ENCODE measurements at regions not wholly inside any gene's neighbourhood (a gene's known extent, or its start where the extent isn't known, plus 50 kb on each side); places are given as distances from the start of the nearest gene placed in this dataset.

DNA sequence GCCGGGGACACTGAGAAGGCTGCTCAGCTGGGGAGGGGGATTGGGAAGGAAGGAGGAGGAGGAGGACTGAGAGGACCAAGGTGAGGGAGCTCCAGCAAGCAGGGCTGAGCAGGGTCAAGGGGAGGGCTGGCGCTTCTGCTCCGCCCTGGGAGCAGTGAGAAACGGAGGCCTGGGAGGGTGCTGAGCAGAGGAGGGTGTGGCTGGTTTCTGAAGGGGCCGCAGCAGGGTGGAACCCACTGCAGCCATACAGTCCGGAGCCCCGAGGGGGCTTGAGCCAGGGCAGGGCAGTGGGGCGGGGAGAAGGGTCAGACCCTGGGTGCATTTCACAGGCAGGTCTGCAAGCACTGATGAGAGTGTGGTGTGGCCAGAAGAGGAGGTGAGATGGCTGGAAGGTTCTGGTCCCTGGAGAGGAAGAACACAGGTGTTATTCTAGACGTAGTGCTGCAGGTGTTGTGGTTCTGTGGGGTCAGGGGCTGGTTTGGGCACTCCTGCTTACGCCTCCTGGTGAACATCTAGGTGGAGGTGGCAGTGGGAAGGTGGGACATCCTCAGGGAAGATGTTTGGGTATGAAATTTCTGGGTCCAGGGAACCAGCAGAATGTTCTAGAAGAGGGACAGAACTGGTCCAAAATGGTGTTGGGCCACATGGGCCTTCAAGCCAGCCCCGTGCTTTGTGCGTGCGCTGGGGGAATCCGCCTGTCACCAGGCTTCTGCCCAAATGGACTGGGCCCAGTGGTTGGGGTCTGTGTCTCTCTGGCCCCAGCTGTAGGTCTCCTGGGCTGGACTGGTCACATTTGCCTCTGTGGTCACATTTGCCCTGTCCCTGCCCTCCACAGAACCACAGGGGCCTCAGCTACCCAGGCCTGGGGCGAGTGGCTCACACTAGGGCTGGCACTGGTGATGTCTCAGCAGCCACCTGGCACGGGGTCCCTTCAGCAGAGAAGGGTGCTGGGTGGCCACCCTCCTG lies 714.7 kb downstream of the BRD1 start:
- DNase-seq (ENCODE audit: low read depth), result no peak
- H3K4me3 ChIP-seq (ENCODE audit: low read depth, low read length), result no peak overlapping the region
- TF ChIP-seq, protein P1, sequence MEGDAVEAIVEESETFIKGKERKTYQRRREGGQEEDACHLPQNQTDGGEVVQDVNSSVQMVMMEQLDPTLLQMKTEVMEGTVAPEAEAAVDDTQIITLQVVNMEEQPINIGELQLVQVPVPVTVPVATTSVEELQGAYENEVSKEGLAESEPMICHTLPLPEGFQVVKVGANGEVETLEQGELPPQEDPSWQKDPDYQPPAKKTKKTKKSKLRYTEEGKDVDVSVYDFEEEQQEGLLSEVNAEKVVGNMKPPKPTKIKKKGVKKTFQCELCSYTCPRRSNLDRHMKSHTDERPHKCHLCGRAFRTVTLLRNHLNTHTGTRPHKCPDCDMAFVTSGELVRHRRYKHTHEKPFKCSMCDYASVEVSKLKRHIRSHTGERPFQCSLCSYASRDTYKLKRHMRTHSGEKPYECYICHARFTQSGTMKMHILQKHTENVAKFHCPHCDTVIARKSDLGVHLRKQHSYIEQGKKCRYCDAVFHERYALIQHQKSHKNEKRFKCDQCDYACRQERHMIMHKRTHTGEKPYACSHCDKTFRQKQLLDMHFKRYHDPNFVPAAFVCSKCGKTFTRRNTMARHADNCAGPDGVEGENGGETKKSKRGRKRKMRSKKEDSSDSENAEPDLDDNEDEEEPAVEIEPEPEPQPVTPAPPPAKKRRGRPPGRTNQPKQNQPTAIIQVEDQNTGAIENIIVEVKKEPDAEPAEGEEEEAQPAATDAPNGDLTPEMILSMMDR (conservative IDR thresholded peaks at IDR 0.05; ENCODE audit: low read depth, low read length), result no peak

DNA sequence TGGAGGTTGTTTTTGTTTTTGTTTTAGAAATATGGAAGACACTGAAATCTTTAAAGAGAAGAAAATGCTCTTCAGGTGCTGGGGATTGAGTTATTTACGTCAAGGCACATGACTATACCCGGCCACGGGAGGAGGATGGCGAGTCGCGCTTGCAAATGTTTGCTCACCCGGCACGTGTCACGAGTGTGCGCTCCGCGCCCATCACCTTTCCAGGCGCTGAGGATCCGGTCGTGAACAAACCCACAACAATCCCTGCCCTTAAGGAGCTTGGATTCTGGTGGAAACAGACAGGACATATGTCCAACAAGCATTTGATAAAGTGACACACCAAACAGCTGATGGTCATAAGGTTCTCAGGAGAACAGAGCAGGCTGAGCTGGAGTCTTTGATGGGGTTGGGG lies 715.5 kb downstream of the BRD1 start:
- TF ChIP-seq, protein P1 (conservative IDR thresholded peaks at IDR 0.05; ENCODE audit: low read depth, low read length), result no peak
- DNase-seq (ENCODE audit: low read depth), result no peak
- H3K4me3 ChIP-seq (ENCODE audit: low read depth, low read length), result no peak overlapping the region

DNA sequence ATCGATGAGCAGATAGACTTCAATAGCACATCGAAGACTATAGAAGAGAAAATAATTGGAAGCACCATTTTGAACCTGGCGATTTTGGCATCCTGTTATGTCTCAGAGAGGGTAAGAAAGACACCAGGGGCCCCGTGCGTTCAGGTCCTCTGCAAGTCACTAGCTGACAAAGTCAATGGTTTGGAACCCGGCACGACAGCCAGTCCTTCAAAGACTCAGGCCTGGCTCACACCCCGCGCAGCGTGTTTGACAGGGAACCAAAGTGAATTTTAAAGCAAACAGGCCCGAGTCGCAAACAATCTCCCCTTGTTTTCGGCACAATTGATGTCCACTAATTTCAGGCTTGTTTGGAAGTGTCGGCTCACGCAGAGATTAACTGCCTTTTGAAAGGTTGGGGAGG lies 716.6 kb downstream of the BRD1 start:
- H3K4me3 ChIP-seq (ENCODE audit: low read depth, low read length), result no peak overlapping the region

DNA sequence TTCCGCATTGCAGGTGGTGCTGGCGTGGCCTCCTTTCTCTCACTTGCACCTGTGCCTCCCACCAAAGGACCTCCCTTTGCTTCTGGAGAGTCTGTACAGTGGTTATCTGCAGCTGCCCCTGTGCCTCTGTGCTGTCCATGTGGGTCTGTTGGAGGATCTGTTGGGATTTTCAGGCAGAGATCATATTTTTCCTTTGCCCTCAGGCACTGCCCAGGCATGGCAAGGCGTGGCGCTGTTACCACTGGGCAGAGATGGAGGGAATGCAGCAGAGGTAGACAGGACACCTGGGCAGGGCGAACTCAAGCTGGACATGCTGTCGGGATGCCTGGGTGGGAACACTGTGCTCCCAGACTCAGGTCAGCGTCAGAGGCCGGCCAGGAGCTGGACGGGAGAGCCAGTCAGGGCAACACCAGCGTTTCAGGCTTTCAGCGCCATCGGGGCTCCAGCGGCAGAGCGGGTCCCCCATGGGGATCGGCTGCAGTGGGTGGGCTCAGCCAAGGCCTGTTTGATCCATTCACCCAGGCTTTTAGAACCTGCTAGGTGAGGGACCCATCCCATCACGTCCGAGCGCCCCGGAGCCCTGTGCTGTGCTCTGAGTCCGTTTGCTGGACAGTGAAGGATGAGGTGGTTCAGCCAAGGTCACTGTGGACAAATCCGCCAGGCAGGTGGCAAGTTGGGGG lies 718.9 kb downstream of the BRD1 start:
- no peak for DNase-seq (ENCODE audit: low read depth)
- no peak overlapping the region for H3K4me3 ChIP-seq (ENCODE audit: low read depth, low read length)
- TF ChIP-seq, protein P1 (conservative IDR thresholded peaks at IDR 0.05; ENCODE audit: low read depth, low read length), result no peak

More for the DNA sequence above, 716.6 kb downstream of the BRD1 start:
- TF ChIP-seq, protein P1 (conservative IDR thresholded peaks at IDR 0.05; ENCODE audit: low read depth, low read length), result no peak
- DNase-seq (ENCODE audit: low read depth), result no peak

DNA sequence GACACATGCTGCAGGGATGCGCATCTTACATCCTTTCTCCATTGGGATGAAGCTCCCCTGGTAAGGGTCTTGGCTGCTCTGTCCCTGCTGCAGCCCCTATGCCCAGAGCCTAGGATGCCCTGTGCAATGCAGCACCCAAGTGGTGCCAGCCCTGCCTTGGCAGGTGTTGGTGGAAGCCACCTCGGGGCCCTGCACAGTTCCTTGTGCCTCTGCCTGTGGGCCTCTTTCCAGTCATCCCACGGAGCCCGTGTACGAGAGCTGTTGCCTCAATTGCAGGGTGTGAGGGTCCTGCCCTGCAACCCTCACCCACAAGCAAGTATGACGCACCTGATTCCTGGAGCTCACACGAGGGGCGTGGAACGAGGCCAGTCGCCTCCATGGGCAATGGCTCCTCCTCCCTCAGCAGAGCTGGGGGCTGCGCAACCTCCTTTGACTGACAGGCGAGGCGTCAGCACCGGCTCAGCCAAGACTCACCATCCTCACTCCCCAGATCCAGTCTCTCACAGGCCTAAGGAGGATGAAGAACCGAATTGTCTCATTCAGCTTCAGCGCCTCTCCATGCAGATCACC lies 719.6 kb downstream of the BRD1 start:
- DNase-seq (ENCODE audit: low read depth), result no peak
- H3K4me3 ChIP-seq (ENCODE audit: low read depth, low read length), result no peak overlapping the region
- TF ChIP-seq, protein P1 (conservative IDR thresholded peaks at IDR 0.05; ENCODE audit: low read depth, low read length), result no peak

DNA sequence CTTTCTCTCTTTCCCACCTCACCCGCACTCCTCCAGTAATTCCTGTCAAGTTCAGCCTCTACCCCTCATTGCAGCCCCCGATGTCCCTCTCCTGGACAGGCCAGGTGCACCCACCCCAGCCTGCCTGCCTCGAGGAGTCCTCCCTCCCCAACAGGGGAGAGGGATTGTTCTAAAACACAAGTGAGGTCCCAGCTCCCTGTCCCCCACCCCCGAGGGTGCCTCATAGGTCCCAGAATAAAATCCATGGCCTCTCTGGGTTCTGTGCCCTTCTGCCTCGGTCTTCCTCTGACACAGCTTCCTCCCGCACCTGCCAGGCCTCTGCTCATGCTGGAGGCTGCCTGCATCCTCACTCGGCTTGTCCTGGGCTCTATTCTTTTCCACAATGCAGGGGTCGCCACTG lies 720.1 kb downstream of the BRD1 start:
- no peak overlapping the region for H3K4me3 ChIP-seq (ENCODE audit: low read depth, low read length)
- DNase-seq (ENCODE audit: low read depth), result no peak
- TF ChIP-seq, protein P1 (conservative IDR thresholded peaks at IDR 0.05; ENCODE audit: low read depth, low read length), result no peak
